Body of pancreas (tissue), 4 donors: ENCODE measurements at regions not wholly inside any gene's neighbourhood (a gene's known extent, or its start where the extent isn't known, plus 50 kb on each side); places are given as distances from the start of the nearest gene placed in this dataset.

ENCODE experiments used
- ATAC-seq: fragments of 150-250 bp; one replicate; pipeline ENCODE4 v1.9.1; 2016
- DNase-seq, 4 donors: peaks; one replicate each; pipeline ENCODE4 v3.0.0-alpha.2; 2019
- H3K27ac ChIP-seq, 4 donors: fragments of 200-600 bp; sonication (generic); 1 replicate in 3 of 4; 2 replicates in 1 of 4; pipeline versions ENCODE4 v1.5.1 to v1.6.1; 2016 to 2019; ENCODE audit warnings: mild to moderate bottlenecking in 1 of 4, mixed read lengths in 1 of 4, moderate library complexity in 1 of 4
- H3K27me3 ChIP-seq, 2 donors: fragments of 200-600 bp; sonication (generic); one replicate each; pipeline ENCODE4 v1.6.0; 2016; ENCODE audit warnings: mild to moderate bottlenecking in 1 of 2
- H3K36me3 ChIP-seq, 2 donors: fragments of 200-600 bp; sonication (generic); replicated peaks in 1 of 2; 2 replicates each; pipeline ENCODE4 v1.5.1; 2016; ENCODE audit warnings: low read depth in 2 of 2; ENCODE audit not compliant: insufficient read depth in 1 of 2
- H3K4me1 ChIP-seq: fragments of 200-600 bp; sonication (generic); one replicate; pipeline ENCODE4 v1.6.0; 2016
- H3K4me3 ChIP-seq, 2 donors: fragments of 200-600 bp; sonication (generic); 1 replicate in 1 of 2; 2 replicates in 1 of 2; pipeline ENCODE4 v1.5.1; 2016 to 2019
- H3K9me3 ChIP-seq, 3 donors: fragments of 200-600 bp; sonication (generic); 1 replicate in 2 of 3; 2 replicates in 1 of 3; pipeline ENCODE4 v1.5.1; 2016
- CTCF ChIP-seq, 7 experiments: fragments of 450-650 bp in 4 of 7; fragments of 200-600 bp in 3 of 7; sonication (generic) in 3 of 7; IDR thresholded peaks; one replicate each; pipeline ENCODE4 v1.5.1; 2016 to 2019; ENCODE audit warnings: antibody characterized with exemption in 7 of 7
- POLR2A ChIP-seq, 3 donors: fragments of 450-650 bp; IDR thresholded peaks; one replicate each; pipeline ENCODE4 v1.6.1; 2016; ENCODE audit warnings: antibody characterized with exemption in 3 of 3, mild to moderate bottlenecking in 2 of 3
- WGBS, 2 donors: methylation state at CpG; one replicate each; pipeline ENCODE4 v1.1.5; 2017; 5-methylcytosine and 5-hydroxymethylcytosine counted together
- intact Hi-C: fragments of 100-400 bp; cut with DNase I; formaldehyde crosslinking; loops from one replicate; pipeline ENCODE4 v1.15.1; 2023

GRCh38 chr1:4063516-4063915 lies 163.4 kb upstream of the C1orf174 start:
- Histone ChIP-seq H3K36me3 (no peaks in the 10 kb centered on the region), H3K27me3 (no peaks in the 10 kb centered on the region), H3K4me3 (no peak overlapping the region), H3K9me3 (no peaks in the 10 kb centered on the region), H3K27ac (no peak overlapping the region), H3K4me1 (no peaks in the 10 kb centered on the region)
- DNase-seq (no peak), ATAC-seq (no peak)
- intact Hi-C loops: no loop called here
- WGBS, 2 donors: 62 to 67% methylated on average over 7 of the region's 7 CpGs
- TF ChIP-seq CTCF (IDR thresholded peaks at IDR 0.05): no peak
- no peak for TF ChIP-seq POLR2A (IDR thresholded peaks at IDR 0.05)

GRCh38 chr1:4064150-4064889 lies 164.2 kb upstream of the C1orf174 start:
- no peak for ATAC-seq
- WGBS, 2 donors: 71 to 80% methylated on average over 7 of the region's 7 CpGs
- no peak overlapping the region for H3K4me3 ChIP-seq
- H3K9me3 ChIP-seq: no peaks in the 10 kb centered on the region
- no peaks in the 10 kb centered on the region for H3K27me3 ChIP-seq
- H3K4me1 ChIP-seq: no peaks in the 10 kb centered on the region
- intact Hi-C loops: no loop called here
- no peaks in the 10 kb centered on the region for H3K36me3 ChIP-seq
- no peak overlapping the region for H3K27ac ChIP-seq
- no peak for TF ChIP-seq CTCF (IDR thresholded peaks at IDR 0.05)
- no peak for TF ChIP-seq POLR2A (IDR thresholded peaks at IDR 0.05)
- DNase-seq: no peak

- Histone ChIP-seq H3K36me3 (no peaks in the 10 kb centered on the region), H3K27ac (no peak overlapping the region), H3K4me3 (no peak overlapping the region), H3K9me3 (no peaks in the 10 kb centered on the region), H3K4me1 (no peaks in the 10 kb centered on the region), H3K27me3 (no peaks in the 10 kb centered on the region)
- TF ChIP-seq CTCF (IDR thresholded peaks at IDR 0.05) (no peak), POLR2A (IDR thresholded peaks at IDR 0.05) (no peak)
- intact Hi-C loops: no loop called here
- ATAC-seq: no peak
- 59 to 69% methylated on average over 3 of the region's 3 CpGs for WGBS, 2 donors
- DNase-seq: no peak
These were observed 167.0 kb upstream of the C1orf174 start for GRCh38 chr1:4066860-4067599.

GRCh38 chr1:4068076-4068475 lies 168.0 kb upstream of the C1orf174 start:
- peak in 2 of 4 donors; percentile 2 to 7 for DNase-seq
- TF ChIP-seq POLR2A (IDR thresholded peaks at IDR 0.05) (no peak), CTCF (IDR thresholded peaks at IDR 0.05) (no peak)
- no peaks in the 10 kb centered on the region for H3K36me3 ChIP-seq
- H3K27ac ChIP-seq: no peak overlapping the region
- 38 to 39% methylated on average over 5 to 8 of the region's 8 CpGs for WGBS, 2 donors
- H3K4me3 ChIP-seq: no peak overlapping the region
- no peaks in the 10 kb centered on the region for H3K27me3 ChIP-seq
- intact Hi-C loops: no loop called here
- H3K9me3 ChIP-seq: no peaks in the 10 kb centered on the region
- no peak for ATAC-seq
- no peaks in the 10 kb centered on the region for H3K4me1 ChIP-seq
